GM20000 (cell line): ENCODE measurements at regions not wholly inside any gene's neighbourhood (a gene's known extent, or its start where the extent isn't known, plus 50 kb on each side); places are given as distances from the start of the nearest gene placed in this dataset.

Experiments used
- DNase-seq: peaks from one replicate; pipeline ENCODE4 v3.0.0; 2012; ENCODE audit warnings: low spot score
- TF ChIP-seq, protein P1 (sequence below): IDR thresholded peaks from 2 replicates; pipeline ENCODE4 v1.5.1; 2012; ENCODE audit warnings: mild to moderate bottlenecking, control low read depth; ENCODE audit errors: extremely low read depth, missing control alignments

DNA sequence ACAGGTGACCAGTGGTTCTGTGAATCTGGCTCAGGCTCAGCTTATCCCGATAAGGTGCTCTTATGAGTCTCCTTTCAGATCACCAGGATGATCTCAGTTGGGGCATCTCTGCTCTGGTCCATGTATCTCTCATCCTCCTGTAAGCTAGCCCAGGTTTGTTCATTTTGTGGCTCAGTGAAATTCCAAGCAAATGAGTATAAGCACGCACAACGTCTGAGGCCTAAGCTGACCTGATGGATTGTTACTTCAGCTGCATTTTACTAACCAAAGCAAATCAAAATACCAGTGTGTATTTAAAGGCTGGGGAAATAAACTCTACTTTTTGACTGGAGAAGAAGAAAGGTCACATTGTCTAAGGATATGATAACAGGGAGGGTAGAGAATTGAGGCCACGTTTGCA lies 551.0 kb upstream of the BTBD3 start:
- no peak for DNase-seq
- TF ChIP-seq, protein P1, sequence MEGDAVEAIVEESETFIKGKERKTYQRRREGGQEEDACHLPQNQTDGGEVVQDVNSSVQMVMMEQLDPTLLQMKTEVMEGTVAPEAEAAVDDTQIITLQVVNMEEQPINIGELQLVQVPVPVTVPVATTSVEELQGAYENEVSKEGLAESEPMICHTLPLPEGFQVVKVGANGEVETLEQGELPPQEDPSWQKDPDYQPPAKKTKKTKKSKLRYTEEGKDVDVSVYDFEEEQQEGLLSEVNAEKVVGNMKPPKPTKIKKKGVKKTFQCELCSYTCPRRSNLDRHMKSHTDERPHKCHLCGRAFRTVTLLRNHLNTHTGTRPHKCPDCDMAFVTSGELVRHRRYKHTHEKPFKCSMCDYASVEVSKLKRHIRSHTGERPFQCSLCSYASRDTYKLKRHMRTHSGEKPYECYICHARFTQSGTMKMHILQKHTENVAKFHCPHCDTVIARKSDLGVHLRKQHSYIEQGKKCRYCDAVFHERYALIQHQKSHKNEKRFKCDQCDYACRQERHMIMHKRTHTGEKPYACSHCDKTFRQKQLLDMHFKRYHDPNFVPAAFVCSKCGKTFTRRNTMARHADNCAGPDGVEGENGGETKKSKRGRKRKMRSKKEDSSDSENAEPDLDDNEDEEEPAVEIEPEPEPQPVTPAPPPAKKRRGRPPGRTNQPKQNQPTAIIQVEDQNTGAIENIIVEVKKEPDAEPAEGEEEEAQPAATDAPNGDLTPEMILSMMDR = no peak

DNA sequence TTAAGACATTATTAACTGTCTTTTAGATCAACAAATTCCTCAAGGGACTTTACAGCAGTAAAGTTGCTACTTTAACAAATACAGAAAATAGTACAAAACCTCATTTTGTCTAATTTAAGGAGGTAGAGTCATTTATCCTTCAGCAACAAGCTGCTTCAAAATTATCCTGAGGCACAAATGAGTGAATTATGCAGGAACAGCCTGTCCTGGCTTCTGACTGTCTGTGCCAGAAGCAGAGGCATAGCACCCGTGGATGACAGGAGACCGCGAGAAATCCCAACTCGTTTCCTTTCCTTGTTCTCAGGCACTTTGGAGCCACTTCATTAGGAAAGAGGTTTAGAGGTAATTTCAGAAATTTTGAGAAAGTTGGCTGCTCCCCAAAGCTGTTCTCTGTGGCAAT lies 549.2 kb upstream of the BTBD3 start:
- TF ChIP-seq, protein P1 = no peak
- no peak for DNase-seq

DNA sequence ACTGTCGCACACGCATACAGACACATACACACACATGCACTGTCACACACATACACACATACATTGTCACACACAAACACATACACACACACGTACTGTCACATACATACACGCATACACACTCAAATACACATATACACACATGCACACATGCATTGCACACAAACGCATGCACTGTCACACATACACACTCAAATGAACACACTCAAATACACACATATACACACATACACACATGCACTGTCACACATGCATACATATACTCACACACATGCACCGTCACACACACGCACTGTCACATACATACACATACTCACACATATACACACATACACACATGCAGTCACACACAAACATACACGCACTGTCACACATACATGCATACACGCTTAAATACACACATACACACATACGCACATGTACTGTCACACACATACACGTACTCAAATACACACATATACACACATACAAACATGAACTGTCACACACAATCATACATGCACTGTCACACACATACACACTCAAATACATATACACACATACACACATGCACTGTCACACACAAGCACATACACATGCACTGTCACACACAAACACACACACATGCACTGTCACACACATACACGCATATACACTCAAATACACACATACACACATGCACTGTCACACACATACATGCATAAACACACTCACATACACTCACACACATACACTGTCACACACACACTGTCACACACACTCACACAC lies 548.6 kb upstream of the BTBD3 start:
- no peak for DNase-seq

DNA sequence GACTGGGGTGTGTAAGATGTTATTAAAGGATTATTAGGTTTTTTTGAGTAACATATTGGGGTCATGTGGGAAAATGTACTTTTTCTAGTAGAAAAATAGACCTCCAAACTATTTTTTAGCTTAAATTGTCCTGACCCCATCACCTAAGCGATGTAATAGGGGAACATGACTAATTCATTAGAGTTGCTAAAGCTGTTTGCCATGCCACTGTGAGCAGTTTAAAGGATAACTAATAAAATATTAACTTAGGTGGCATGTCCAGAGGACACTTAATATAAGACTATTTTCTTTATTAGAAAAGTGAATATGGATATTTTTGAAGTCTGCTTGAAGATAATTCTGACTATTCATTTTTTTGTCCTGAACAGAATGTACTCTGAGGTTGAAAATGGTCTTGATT lies 545.9 kb upstream of the BTBD3 start:
- DNase-seq = no peak
- TF ChIP-seq, protein P1 = no peak

More for the DNA sequence above, 548.6 kb upstream of the BTBD3 start:
- TF ChIP-seq, protein P1 = no peak

DNA sequence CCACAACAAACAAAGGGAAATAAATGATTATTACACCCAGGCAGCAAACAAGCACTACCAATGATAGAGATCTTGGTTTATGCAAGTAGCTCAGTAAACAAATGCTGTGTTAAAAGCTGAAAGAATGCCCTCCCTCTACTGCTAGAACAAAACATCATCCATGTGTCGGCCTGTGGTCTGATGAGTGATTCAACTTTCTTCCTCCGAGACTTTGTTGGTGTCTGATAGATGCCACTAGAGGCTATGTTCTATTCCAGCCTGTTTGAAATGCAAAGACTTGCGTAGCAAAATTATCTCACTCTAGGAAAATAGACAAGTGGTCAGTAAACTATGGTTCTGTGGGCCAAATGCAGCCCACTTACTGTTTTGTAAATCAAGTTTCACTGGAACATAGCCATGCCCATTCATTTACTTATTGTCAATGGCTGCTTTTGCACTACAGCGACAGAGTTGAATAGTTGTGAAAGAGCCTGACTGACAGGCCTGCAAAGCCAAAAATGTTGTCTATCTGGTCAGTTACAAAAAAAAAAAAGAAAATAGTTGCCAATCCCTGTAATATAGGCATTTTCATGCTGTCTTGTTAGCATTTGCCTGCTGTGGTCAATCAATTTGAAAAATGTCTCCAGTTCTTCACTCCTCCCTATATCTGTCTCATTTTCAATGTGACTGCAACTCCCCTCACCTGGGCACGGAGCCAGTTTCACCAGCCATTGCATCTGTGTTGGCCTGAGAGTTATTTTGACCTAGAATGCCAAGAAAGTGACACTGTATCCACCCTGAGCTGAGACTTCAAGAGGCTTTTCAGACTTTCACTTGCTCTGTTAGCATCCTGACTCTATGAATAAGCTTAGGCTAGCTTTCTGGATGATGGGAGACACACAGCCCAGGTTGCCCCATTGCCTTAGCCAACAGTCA lies 544.6 kb upstream of the BTBD3 start:
- TF ChIP-seq, protein P1 = no peak
- DNase-seq = no peak

DNA sequence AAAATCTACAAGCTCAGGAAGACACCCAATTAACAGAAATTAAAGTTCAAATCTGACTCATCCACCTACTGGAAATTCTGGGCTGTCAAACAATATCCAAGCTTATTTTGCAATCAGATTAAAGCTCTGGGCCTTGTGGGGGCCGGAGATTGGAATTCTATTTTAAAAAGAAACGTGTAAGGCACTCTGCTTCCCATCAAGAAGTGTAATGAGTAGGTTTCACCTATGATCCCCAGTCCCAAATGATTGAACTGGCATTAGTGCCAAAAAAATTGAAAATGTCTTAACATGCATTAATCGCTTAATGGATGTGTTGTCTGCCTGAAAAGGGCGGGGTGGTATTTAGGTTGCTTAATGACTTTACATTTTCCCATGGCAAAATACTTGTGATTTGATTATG lies 542.4 kb upstream of the BTBD3 start:
- DNase-seq = no peak
- TF ChIP-seq, protein P1 = no peak

DNA sequence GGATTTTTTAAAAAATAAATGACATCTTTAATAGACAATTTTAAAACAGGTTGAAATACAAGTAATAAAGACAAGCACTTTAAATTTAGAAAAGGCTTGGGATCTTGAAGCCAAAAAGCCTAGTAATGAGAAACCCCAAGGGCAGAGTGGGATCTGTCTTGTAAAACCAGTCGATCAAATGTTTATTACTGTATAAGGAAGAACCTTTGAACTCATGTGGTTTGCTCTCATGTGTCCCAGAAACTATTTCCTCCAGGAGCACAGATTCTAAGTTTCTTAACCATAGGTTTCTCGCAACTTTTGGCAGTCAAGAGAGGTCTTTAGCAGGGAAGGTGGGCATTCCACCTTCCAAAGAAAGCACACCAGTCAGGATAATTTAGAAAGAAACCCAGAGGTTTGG lies 541.7 kb upstream of the BTBD3 start:
- no peak for DNase-seq
- TF ChIP-seq, protein P1 = no peak
